ENCODE measurements at regions not wholly inside any gene's neighbourhood (a gene's known extent, or its start where the extent isn't known, plus 50 kb on each side); places are given as distances from the start of the nearest gene placed in this dataset.

- no peak overlapping the region for H3K4me3 ChIP-seq (replicated peaks in 1 of 3; ENCODE audit: insufficient read depth in 1 of 3, low read depth in 1 of 3, low read length in 3 of 3)
- no TSS peak for BruUV-seq (replicated peaks)
- no peaks in the 10 kb centered on the region for H3K9me1 ChIP-seq (replicated peaks; ENCODE audit: control insufficient read depth, extremely low read depth, insufficient read depth, low read length)
- no peaks in the 10 kb centered on the region for H4K20me1 ChIP-seq (replicated peaks; ENCODE audit: control insufficient read depth, extremely low read depth, insufficient read depth, low read length)
- no peaks in the 10 kb centered on the region for H3K36me3 ChIP-seq (ENCODE audit: control insufficient read depth in 2 of 2, extremely low read depth in 1 of 2, insufficient read depth in 2 of 2, low read length in 2 of 2)
- POLR2A ChIA-PET, result no interaction called here
- H3K27ac ChIP-seq (ENCODE audit: insufficient read depth, low read depth, low read length), result no peak overlapping the region
- CTCF ChIA-PET, result no interaction called here
- H3K9ac ChIP-seq (replicated peaks; ENCODE audit: extremely low read depth, insufficient read depth, low read length), result no peak overlapping the region
- no peak for TF ChIP-seq EZH2 (IDR thresholded peaks at IDR 0.05; ENCODE audit: borderline replicate concordance, low read depth, low read length, severe bottlenecking)
- no peak for TF ChIP-seq CTCF (IDR thresholded peaks at IDR 0.05; ENCODE audit: extremely low read depth in 1 of 2, insufficient read depth in 1 of 2, low read depth in 1 of 2, low read length in 2 of 2)
- TF ChIP-seq MAX (IDR thresholded peaks at IDR 0.05; ENCODE audit: insufficient read depth, insufficient read length), result no peak
- TF ChIP-seq POLR2A (IDR thresholded peaks at IDR 0.05; ENCODE audit: low read depth, low read length), result no peak
- no peak for TF ChIP-seq POLR2AphosphoS5 (IDR thresholded peaks at IDR 0.05; ENCODE audit: insufficient read depth, low read depth, low read length)
- no peak for TF ChIP-seq JUN (IDR thresholded peaks at IDR 0.05; ENCODE audit: borderline replicate concordance, insufficient read depth, insufficient read length, low read depth)
- TF ChIP-seq GATA2 (IDR thresholded peaks at IDR 0.05; ENCODE audit: insufficient read depth, insufficient read length, low read depth, low read length), result no peak
- no peak for TF ChIP-seq FOS (IDR thresholded peaks at IDR 0.05; ENCODE audit: borderline replicate concordance, insufficient read depth, low read length)
- TF ChIP-seq MYC (IDR thresholded peaks at IDR 0.05; ENCODE audit: low read depth, low read length), result no peak
- no peaks in the 10 kb centered on the region for H3K79me2 ChIP-seq (ENCODE audit: control insufficient read depth, insufficient read depth, low read length)
- FAIRE-seq, result no peak
- H2AFZ ChIP-seq (ENCODE audit: low read depth, low read length), result no peak overlapping the region
- H3K4me2 ChIP-seq (ENCODE audit: insufficient read depth, low read length), result no peak overlapping the region
- no peak for DNase-seq (ENCODE audit: low read depth, low spot score)
- H3K27me3 ChIP-seq (ENCODE audit: control insufficient read depth in 2 of 2, insufficient read depth in 2 of 2, low read length in 2 of 2), result no peaks in the 10 kb centered on the region
- no peaks in the 10 kb centered on the region for H3K9me3 ChIP-seq (replicated peaks; ENCODE audit: control insufficient read depth, insufficient read depth, low read length)
- intact Hi-C loops (cut with micrococcal nuclease) (no loop called here), dilution Hi-C loops (cut with MboI; ENCODE audit: extremely low pct_ligation_motif_present, low sequenced_read_pairs) (no loop called here)
- no peaks in the 10 kb centered on the region for H3K4me1 ChIP-seq (ENCODE audit: control insufficient read depth, extremely low read depth, insufficient read depth, low read length)
These were observed 121.5 kb upstream of the EGR2 start for GRCh38 chr10:62937674-62938073.

All from endothelial cell of umbilical vein (primary cell).